GM18867 (cell line): ENCODE measurements at regions not wholly inside any gene's neighbourhood (a gene's known extent, or its start where the extent isn't known, plus 50 kb on each side); places are given as distances from the start of the nearest gene placed in this dataset.

ENCODE experiments used
- ATAC-seq: cut with Tn5 transposase; IDR thresholded peaks from one replicate; pipeline ENCODE4 v1.9.1; 2021; ENCODE audit warnings: mild to moderate bottlenecking, moderate library complexity; ENCODE audit not compliant: unreplicated experiment

DNA sequence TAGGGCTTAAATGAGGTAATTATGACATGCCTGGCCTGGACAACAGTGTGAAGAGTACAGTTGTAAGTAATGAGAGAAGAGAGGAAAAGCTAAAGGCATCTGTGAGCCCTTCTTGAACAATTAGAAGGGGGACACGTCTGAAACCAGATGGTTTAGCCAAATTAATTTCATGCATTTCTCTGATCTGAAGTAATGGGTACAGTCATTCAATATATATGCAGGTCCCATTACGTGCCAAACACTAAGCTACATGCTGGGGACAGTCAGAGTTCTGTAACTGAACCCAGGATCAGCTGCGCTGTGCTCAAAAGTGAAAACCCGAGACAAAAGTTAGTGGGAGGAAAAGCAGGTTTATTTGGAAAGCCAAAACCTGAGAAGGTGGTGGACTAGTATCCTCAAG, 207.2 kb upstream of the TMTC1 start:
- ATAC-seq: no peak

DNA sequence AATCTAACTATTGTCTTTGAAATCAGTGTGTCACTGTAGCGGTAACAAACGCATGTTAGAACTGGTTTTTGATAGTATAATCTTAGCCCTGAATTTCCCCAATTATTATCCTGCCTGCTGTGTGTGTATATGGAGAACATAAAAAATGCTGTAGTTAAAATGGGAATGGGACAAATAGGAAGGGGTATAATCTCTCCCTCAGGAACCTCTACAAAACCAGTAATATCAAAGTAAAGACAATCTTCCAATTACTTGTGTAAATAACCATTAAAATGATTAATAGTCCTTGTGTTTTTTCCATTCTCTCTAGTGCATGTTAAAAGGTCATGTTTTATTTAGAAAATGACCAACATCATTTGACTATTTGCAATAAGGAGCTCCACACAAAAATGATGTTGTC, 200.1 kb upstream of the TMTC1 start:
- no peak for ATAC-seq

DNA sequence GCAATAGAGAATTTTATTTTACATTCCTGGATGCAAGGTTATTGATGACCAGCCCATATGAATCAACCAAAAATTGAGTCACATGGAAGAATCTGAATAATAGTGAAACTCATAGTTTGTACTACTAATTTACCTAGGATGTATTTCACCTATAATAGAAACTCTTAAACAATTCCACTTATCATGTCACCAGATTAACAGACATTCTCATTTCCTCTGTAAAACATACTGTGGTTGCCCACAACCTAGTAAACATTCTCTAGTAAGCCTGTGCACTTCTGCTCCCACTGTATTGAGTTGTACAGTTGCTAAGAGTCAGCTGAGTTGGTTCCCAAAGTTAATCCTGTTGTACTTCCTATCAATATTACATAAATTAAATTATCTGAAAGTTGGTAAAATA, 196.6 kb upstream of the TMTC1 start:
- no peak for ATAC-seq

DNA sequence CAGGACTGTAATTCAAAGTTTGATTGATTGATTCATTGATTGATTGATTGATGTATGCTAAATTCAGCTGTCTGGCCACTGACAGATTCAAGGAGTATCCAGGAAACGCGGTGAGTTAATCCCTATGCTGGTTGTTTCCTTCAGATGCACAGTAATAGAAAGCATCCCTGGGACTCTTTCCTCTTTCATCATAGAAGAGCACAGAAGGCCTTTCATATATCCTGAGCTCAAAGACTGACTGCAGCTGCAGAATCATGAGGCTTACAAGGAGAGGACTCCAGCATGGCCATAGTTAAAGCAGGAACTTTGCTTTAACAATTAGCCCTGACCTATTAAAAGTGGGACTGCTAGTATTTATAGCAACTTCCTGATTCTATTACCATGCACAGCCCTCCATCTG, 187.7 kb upstream of the TMTC1 start:
- no peak for ATAC-seq

DNA sequence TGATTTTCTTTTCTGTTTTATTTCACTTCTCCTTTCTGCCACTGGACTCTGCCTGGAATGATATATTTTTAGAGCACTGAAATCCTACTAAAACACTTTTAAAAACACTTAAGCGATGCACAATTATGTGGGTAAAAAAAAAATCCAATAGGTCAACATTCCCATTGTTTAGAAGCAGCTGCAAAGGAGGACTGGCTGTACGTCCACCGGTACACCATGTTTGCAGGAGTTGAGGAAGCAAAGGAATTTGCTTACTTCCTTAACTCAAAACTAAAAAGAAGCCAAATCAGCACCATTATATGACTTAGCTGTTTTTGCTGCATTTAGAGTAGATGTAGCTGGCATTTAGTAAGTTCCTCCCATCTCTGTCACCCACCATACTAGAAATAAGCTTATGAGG, 186.8 kb upstream of the TMTC1 start:
- no peak for ATAC-seq

DNA sequence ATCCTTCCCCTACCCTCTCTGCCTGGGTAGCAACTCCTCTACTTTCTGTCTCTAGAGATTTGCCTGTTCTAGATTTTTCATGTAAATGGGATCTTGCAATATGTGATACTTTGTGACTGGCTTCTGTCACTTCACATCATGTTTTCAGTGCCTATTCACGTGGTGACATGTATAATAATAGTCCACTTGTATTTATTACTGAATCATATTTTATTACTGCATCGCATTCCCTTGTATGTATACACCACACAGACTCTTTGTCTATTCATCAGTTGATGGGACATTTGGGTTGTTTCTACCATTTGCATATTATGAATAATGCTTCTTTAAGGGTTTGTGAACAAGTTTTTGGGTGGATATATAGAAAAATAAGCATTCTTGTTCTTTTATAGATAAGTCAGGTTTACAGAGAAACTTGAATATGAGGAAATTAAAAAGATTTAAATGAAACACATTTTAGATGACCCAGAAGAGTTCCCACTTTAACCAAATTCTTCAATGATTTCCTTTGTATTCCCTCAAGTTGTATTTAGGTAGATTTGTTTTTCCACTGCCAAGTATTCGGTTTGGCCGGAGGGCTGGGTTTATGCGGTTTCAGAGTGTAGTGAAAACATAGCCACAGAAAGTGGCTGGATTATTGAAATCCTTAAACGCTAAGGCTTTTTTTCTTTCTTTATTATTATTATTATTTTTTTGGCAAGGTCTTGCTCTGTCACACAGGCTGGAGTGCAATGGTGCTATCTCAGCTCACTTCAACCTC, 178.7 kb upstream of the TMTC1 start:
- ATAC-seq: no peak

DNA sequence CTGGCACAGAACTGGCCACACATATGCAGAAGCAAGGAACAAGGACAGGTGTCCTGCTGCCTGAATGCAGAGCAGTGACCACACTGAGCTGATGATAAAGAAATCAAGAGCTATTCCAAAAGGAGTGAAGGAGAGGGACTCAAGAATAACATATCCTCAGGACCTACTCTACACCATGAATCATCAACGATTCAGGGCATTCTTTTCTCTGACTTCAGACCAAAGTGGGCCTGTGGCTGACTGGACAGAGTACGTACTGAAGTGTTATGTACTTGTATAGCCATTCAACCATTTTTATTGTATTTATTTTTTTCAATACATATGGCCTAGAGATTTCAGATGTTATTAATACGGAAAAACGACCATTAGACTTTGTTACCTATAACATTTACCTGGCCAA, 177.5 kb upstream of the TMTC1 start:
- no peak for ATAC-seq

DNA sequence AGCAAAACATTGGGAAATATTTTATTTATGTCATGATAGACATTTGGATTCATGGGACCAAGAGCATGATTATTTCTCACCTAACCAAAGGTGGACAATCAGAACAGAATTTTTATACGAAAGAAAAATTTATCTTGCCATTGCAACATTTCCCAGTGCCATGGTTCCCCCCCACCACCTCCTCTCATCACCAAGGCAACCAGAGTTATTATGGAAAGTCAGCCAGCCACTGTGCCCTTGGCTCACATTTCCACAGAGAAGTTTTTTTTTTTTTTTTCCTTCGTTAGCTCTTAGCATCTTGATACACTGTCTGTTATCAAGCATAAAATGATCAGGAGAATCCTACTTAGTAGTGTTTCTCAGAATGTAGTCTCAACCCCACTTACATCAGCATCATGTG, 176.4 kb upstream of the TMTC1 start:
- no peak for ATAC-seq

DNA sequence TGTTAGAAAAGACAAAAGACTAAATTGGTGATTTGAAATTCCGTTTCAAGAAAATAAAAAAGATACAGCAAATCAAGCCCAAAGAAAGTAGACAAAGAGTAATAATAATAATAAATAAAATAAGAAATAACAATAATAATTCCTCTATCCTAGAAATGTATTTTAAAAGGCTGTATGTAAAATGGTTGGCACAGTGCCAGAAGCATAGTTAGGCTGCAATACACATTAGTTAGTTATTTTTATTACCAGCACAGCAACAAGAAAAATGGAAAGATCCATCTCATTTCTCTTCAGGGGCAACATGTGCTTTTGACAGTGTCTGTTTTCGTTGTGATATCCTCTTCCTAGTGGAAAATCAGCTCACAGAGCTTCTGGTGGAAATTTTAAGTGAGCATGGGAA, 174.1 kb upstream of the TMTC1 start:
- ATAC-seq: no peak

DNA sequence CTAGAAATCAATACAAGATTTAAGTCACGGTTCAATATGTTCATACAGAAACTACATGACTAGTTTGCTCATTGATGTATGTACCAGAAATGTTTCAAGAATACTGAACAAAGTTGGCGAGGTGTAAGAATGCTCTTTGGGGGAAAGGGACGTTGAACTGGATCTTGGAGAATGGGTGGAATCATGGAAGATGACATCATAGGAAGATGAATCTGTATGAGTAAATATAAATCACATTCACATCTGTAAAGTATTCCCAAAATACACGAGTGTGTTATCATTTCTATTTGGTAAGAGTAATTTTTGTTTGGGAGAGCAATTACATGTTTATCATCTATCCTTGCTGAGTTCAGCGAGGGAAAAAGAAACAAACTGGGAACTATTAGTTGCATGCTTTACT, 162.2 kb upstream of the TMTC1 start:
- no peak for ATAC-seq

DNA sequence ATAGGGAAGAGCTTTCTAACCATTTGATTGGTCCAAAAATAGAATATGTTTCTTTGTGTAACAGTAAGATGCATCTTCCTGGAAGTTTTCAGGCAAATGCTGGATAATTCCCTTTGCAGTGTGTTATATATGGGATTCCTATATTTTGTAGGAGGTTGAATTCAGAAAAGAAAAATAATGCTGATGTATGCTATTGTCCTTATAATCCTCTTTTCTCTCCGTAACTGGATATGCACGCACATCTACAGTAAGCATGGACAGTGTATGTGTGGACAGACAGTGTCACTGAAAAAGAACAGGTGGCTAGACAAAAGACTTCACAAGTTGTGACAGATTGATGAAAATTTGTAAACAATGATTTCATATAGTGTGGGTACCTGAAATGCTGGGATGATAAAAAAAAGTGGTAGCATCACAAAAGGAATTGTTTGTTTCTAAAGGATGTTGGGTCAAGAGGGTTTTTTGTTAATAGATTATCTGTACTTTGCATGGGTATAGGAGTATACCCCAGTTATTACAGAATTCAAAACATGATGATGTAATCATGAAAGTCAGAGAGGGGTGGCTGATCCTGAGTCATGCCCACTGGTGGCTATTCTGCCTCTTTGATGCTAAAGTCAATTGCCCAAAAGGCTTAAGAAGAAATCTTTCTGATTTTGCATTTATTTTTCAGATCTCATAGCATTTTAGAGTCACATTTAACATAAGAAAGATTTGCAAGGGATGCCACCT, 160.7 kb upstream of the TMTC1 start:
- ATAC-seq: no peak

DNA sequence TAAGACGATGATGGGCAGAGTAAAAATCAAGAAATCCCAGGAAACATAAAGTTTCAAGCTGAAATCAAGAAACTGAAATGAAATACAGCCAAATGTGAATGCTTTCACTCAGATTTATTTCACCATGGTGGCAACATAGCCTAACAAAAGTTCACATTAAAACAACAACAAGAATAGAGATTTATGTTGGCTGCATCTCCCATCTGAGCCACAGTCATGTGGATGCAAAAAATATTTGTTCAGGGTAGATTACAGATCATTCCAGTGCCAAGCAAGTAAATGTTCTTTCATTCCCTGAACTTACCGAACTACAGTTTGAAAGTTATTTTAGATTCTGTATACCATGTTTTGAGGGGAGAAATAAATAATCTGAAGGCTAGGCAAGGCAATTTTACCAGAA, 159.9 kb upstream of the TMTC1 start:
- no peak for ATAC-seq

DNA sequence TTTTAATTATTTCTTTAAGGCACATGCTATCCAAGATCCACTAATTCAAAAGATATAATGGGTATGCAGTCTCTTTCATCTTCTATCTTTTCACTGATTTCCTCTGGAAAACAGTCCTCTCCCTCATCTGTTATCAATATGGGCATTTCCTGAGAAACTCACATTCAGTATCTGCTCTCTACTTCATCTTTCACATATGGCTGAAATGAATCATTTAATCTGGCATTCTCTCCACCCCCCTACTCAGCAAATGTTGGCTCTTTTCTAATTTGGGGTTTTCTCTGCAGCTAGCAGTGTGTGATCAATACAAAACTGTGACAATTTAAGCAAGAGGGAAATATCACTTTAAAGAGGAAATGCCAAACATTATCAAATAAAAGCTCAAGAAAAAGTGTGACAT, 157.1 kb upstream of the TMTC1 start:
- no peak for ATAC-seq

DNA sequence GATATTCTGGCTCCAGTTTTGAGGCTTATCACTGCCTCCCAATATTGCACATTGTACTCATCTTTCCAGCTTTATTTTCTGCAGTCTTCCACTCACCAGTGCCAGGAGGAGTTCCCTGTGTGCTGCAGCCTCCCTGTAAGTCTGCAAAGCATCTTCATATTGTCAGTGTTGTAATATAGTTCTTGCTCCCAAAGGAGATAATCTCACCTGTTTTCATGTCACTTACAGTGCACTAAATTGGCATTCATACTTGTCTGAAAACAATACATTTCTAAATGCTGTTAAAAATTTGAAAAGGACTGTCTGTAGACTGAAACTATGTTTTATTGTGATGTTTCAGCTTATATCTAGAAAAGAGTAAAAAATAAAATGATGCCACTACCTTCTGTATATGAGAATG, 146.8 kb upstream of the TMTC1 start:
- no peak for ATAC-seq

DNA sequence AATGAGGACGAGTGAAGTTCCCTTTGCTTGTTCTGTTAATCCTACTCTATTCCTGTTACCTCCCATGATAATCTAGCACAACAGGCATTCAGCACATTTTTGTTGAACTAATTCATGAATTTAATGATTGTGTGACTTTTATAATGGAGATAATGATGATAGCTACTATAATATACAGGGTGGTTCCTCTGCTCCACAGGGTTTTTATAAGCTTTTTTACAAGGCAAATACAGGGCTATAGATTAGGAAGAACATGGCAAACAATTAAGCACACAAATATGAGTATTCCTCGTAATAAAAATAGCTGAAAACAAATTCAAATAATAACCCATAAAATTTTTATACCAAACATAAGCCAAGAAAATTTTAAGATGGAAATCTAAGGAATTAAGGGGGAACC, 145.6 kb upstream of the TMTC1 start:
- ATAC-seq: no peak

DNA sequence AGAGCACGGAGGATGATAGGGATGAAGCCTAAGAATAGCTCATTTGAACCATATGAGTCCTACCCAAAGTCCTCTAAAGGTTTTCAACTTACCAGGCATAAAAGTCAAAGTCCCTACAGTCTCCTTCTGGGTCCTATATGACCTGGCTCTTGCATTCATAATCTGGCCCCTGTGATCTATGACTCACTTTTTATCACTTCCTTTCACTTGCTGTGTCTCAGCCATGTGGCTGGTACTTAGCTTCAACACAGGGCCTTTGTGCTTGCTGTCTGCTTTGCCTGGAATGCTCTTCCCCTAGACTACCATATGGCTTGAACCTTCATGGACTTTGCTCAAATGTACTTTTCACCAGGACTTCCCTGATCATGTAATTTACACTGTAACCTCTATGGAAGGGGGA, 137.6 kb upstream of the TMTC1 start:
- ATAC-seq: no peak

DNA sequence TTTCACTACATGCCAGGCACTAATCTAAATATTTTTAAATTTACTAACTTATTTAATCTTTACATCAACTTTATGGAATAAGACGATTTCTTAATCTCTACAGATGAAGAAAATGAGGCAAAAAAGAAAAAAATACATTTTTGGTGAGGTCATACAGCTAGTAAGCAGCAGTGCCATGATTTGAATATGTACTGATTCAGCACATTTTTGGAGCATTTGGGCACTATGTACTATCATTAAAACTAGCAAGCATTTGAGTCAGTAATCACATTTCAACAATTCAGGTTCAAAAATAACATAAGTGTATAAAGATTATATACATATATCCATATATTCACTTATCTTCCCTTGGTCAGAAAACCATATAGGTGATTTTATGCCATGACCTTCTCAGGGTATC, 124.4 kb upstream of the TMTC1 start:
- no peak for ATAC-seq

DNA sequence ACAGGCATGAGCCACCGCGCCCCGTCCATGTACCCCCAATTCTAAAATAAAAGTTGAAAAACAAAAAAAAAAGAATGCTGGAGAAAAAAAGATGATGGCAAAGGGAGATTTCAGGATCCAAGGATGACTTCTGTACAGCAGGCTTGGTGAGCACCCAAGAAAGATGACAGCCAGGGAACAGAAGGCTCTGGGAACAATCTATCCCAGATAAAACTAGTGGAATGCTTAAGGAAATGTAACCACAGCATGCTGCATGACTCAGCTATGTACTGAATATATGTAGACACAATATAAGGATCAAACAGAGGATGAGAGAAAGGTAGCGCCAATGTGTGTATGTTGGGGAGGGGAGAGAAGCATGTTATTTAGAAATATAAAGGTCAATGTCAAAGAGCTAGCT, 123.7 kb upstream of the TMTC1 start:
- ATAC-seq: no peak

DNA sequence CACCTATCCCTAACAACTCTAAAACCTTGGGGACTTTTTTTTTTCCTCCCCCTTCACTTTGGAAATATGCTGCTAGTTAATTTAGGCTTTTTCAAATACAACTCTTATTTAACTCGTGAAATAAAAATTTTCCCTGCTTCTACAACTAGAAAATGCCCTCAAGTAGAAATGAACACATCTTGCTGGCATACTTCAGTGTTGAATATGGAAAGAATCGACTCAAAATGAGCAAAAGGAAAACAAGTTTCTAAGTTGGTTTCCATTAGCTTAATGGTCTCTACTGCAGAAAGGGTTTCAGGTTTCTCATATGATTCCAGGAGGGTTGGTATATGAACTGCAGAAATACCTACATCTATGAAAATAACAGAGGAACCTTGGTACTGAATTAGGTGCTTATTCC, 118.3 kb upstream of the TMTC1 start:
- no peak for ATAC-seq

DNA sequence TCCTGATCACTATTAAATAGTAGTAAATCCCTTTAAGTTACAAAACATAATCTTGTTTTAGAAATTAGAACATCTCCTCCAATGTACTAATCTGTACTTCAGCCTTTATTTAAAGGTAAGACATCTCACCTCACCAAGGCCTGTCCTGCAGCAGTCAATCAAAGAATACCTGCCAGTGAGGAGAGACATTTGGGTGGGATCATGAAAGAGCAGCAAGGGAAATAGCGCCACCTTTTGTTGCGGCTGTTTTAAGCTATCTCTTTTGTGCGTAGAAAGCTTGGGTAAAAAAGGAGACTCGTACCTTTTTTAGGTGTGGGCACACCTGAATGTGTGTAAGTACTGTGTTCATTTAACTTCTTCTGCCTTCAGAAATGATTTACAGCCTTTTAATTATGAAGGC, 117.8 kb upstream of the TMTC1 start:
- no peak for ATAC-seq

DNA sequence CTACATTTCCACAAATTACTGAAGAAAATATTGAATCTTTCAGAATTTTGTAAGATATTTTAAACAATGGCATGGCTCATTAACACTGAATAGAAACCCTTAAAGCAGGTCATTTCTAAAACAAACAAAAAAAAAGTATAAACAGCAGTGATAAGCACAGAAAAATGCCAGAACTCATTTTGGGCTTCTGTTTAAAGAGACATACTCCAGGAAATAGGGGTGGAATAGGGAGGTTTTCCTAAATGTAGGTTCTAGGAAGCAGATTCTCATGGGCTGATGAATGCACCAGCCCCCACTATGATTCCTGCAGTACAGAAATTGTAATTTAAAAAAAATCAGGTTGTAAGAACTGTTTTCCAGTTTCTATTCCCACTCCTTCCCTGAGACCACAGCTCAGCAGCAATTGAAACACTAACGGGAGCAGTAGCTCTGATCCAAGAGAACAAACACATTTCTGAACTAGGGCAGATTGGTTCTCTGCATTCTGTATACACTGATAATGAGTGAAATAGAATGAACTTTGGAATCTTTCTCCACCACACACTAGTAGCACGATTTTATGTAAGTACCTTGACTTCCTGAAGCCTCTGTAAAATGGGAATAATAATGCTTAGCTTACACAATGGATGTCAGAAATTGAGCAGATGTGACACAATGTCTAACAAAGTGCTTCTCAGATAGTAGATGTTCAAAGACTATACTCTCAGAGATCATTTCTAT, 115.6 kb upstream of the TMTC1 start:
- no peak for ATAC-seq

DNA sequence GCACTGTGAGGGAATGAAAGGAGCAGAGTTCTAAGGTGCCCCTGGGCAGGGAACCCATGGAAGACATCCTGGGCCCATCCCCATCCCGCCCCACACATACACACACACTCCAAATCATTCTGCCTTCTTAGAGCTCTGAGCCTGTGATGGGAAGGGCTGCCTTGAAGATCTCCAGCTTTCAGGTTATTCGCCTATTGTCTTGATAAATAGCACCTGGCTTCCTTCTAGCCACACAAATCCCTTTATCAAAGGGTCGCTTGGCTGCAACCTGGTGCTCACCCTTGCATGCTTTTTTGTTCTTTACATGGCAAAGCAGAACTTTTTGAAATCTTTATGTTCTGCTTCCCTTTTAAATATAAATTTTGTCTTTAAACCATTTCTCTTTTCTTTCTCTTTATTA, 112.2 kb upstream of the TMTC1 start:
- no peak for ATAC-seq
